Trophoblast cell (in vitro differentiated cells and primary cell): ENCODE measurements at regions not wholly inside any gene's neighbourhood (a gene's known extent, or its start where the extent isn't known, plus 50 kb on each side); places are given as distances from the start of the nearest gene placed in this dataset.

Experiments
- DNase-seq, 2 donors: peaks; one replicate each; pipeline ENCODE4 v3.0.0-alpha.2; 2016
- H2AFZ ChIP-seq: 2 replicates; pipeline ENCODE4 v1.6.1; 2013; ENCODE audit warnings: low read length, moderate library complexity, mild to moderate bottlenecking; ENCODE audit not compliant: insufficient read depth, poor library complexity
- H2AK5ac ChIP-seq: 2 replicates; pipeline ENCODE4 v1.6.1; 2013; ENCODE audit warnings: mild to moderate bottlenecking, low read length
- H2BK120ac ChIP-seq: 2 replicates; pipeline ENCODE4 v1.6.1; 2013; ENCODE audit warnings: low read length, mild to moderate bottlenecking, moderate library complexity; ENCODE audit not compliant: insufficient read depth, poor library complexity
- H2BK12ac ChIP-seq: 2 replicates; pipeline ENCODE4 v1.6.1; 2013; ENCODE audit warnings: mild to moderate bottlenecking, low read length, moderate library complexity
- H2BK5ac ChIP-seq: 2 replicates; pipeline ENCODE4 v1.6.1; 2013; ENCODE audit warnings: low read length, low read depth, moderate library complexity, mild to moderate bottlenecking; ENCODE audit not compliant: poor library complexity
- H3K14ac ChIP-seq: 2 replicates; pipeline ENCODE4 v1.6.1; 2013; ENCODE audit warnings: mild to moderate bottlenecking, low read length
- H3K18ac ChIP-seq: 2 replicates; pipeline ENCODE4 v1.6.1; 2013; ENCODE audit warnings: mild to moderate bottlenecking, low read length
- H3K23ac ChIP-seq: 2 replicates; pipeline ENCODE4 v1.6.1; 2013; ENCODE audit warnings: low read length
- H3K27ac ChIP-seq: 2 replicates; pipeline ENCODE4 v1.5.1; 2013; ENCODE audit warnings: low read depth, mild to moderate bottlenecking, inconsistent platforms, low read length, moderate library complexity
- H3K27me3 ChIP-seq: 2 replicates; pipeline ENCODE4 v1.6.1; 2013; ENCODE audit warnings: inconsistent platforms, mild to moderate bottlenecking, low read length, moderate library complexity; ENCODE audit not compliant: insufficient read depth
- H3K36me3 ChIP-seq, 2 experiments: 1 replicate in 1 of 2; 2 replicates in 1 of 2; pipeline ENCODE4 v1.6.1; 2013; ENCODE audit warnings: low read length in 2 of 2, mild to moderate bottlenecking in 2 of 2, moderate library complexity in 1 of 2; ENCODE audit not compliant: insufficient read depth in 2 of 2, control insufficient read depth in 1 of 2
- H3K4ac ChIP-seq: 2 replicates; pipeline ENCODE4 v1.6.1; 2013; ENCODE audit warnings: low read depth, mild to moderate bottlenecking, low read length, moderate library complexity
- H3K4me1 ChIP-seq, 2 experiments: 1 replicate in 1 of 2; 2 replicates in 1 of 2; pipeline ENCODE4 v1.6.1; 2013; ENCODE audit warnings: low read length in 2 of 2, mild to moderate bottlenecking in 2 of 2, moderate library complexity in 1 of 2; ENCODE audit not compliant: insufficient read depth in 2 of 2, control insufficient read depth in 1 of 2
- H3K4me2 ChIP-seq: 2 replicates; pipeline ENCODE4 v1.6.1; 2013; ENCODE audit warnings: inconsistent platforms, mild to moderate bottlenecking, low read length, moderate library complexity
- H3K4me3 ChIP-seq: 2 replicates; pipeline ENCODE4 v1.5.1; 2013; ENCODE audit warnings: mild to moderate bottlenecking, low read depth, low read length, inconsistent platforms
- H3K79me1 ChIP-seq: one replicate; pipeline ENCODE4 v1.6.1; 2013; ENCODE audit warnings: low read length
- H3K79me2 ChIP-seq: 2 replicates; pipeline ENCODE4 v1.6.1; 2013; ENCODE audit warnings: low read length, mild to moderate bottlenecking; ENCODE audit not compliant: control insufficient read depth, insufficient read depth, poor library complexity
- H3K9ac ChIP-seq: 2 replicates; pipeline ENCODE4 v1.6.1; 2013; ENCODE audit warnings: mild to moderate bottlenecking, low read length
- H3K9me3 ChIP-seq: 2 replicates; pipeline ENCODE4 v1.6.1; 2013; ENCODE audit warnings: low read depth, mild to moderate bottlenecking, control low read depth, inconsistent platforms, low read length; ENCODE audit not compliant: insufficient read depth
- H4K12ac ChIP-seq: 2 replicates; pipeline ENCODE4 v1.6.1; 2013; ENCODE audit warnings: low read depth, mild to moderate bottlenecking, low read length, moderate library complexity
- H4K8ac ChIP-seq: 2 replicates; pipeline ENCODE4 v1.6.1; 2013; ENCODE audit warnings: low read depth, mild to moderate bottlenecking, low read length, moderate library complexity
- H4K91ac ChIP-seq: one replicate; pipeline ENCODE4 v1.6.1; 2013; ENCODE audit warnings: low read depth, mild to moderate bottlenecking, low read length, moderate library complexity
- WGBS: extraction: QIAGEN DNeasy Blood & Tissue Kit; methylation state at CpG from one replicate; pipeline ENCODE4 v1.1.7; 2013; ENCODE audit warnings: missing lambda C conversion rate; ENCODE audit not compliant: insufficient read length, insufficient coverage; ENCODE audit errors: extremely low coverage; 5-methylcytosine and 5-hydroxymethylcytosine counted together

GRCh38 chr5:7208938-7209337 is 187.0 kb upstream of the ADCY2 start:
- Histone ChIP-seq H4K12ac (no peak overlapping the region), H2AFZ (no peak overlapping the region), H3K4me3 (no peak overlapping the region), H3K27me3 (no peaks in the 10 kb centered on the region), H3K9ac (no peak overlapping the region), H3K36me3 (no peaks in the 10 kb centered on the region), H4K8ac (no peak overlapping the region), H3K18ac (no peak overlapping the region), H3K79me2 (no peaks in the 10 kb centered on the region), H2BK5ac (no peak overlapping the region), H2BK12ac (no peak overlapping the region), H3K79me1 (no peaks in the 10 kb centered on the region), H4K91ac (no peak overlapping the region), H3K23ac (no peak overlapping the region), H3K4me2 (no peak overlapping the region), H3K4me1 (peaks cover 0 to 2% of the 10 kb centered on the region in 2 experiments), H2AK5ac (no peak overlapping the region), H3K27ac (no peak overlapping the region), H3K14ac (no peak overlapping the region), H3K9me3 (no peaks in the 10 kb centered on the region), H2BK120ac (no peak overlapping the region), H3K4ac (no peak overlapping the region)
- no peak for DNase-seq
- no CpG with 5 or more reads among the region's 5 CpGs for WGBS

- no peak overlapping the region for H2BK5ac ChIP-seq
- H3K36me3 ChIP-seq = no peaks in the 10 kb centered on the region
- no peak overlapping the region for H3K27ac ChIP-seq
- DNase-seq = no peak
- H4K91ac ChIP-seq = no peak overlapping the region
- no peaks in the 10 kb centered on the region for H3K9me3 ChIP-seq
- H3K4me1 ChIP-seq = peaks cover 0 to 2% of the 10 kb centered on the region in 2 experiments
- no peak overlapping the region for H2BK12ac ChIP-seq
- H3K14ac ChIP-seq = no peak overlapping the region
- no peak overlapping the region for H2BK120ac ChIP-seq
- no peak overlapping the region for H3K23ac ChIP-seq
- H3K18ac ChIP-seq = no peak overlapping the region
- no peak overlapping the region for H2AFZ ChIP-seq
- H4K12ac ChIP-seq = no peak overlapping the region
- no peak overlapping the region for H3K9ac ChIP-seq
- H2AK5ac ChIP-seq = no peak overlapping the region
- no peak overlapping the region for H4K8ac ChIP-seq
- H3K27me3 ChIP-seq = no peaks in the 10 kb centered on the region
- no peak overlapping the region for H3K4me2 ChIP-seq
- no peaks in the 10 kb centered on the region for H3K79me1 ChIP-seq
- H3K79me2 ChIP-seq = no peaks in the 10 kb centered on the region
- H3K4ac ChIP-seq = no peak overlapping the region
- H3K4me3 ChIP-seq = no peak overlapping the region
These were observed 186.3 kb upstream of the ADCY2 start for GRCh38 chr5:7209658-7210057.

GRCh38 chr5:7210549-7210948 is 185.4 kb upstream of the ADCY2 start:
- peaks cover 0 to 2% of the 10 kb centered on the region in 2 experiments for H3K4me1 ChIP-seq
- no peak overlapping the region for H3K14ac ChIP-seq
- no peaks in the 10 kb centered on the region for H3K27me3 ChIP-seq
- no peak overlapping the region for H4K8ac ChIP-seq
- H3K9me3 ChIP-seq = no peaks in the 10 kb centered on the region
- no peaks in the 10 kb centered on the region for H3K79me1 ChIP-seq
- no peaks in the 10 kb centered on the region for H3K36me3 ChIP-seq
- H4K12ac ChIP-seq = no peak overlapping the region
- H4K91ac ChIP-seq = no peak overlapping the region
- no peak overlapping the region for H3K9ac ChIP-seq
- no peaks in the 10 kb centered on the region for H3K79me2 ChIP-seq
- no peak overlapping the region for H2AFZ ChIP-seq
- no peak overlapping the region for H3K27ac ChIP-seq
- H2AK5ac ChIP-seq = no peak overlapping the region
- no peak overlapping the region for H3K4me2 ChIP-seq
- H2BK120ac ChIP-seq = no peak overlapping the region
- no CpG with 5 or more reads among the region's 2 CpGs for WGBS
- no peak overlapping the region for H3K23ac ChIP-seq
- no peak overlapping the region for H3K4me3 ChIP-seq
- H3K4ac ChIP-seq = no peak overlapping the region
- H2BK5ac ChIP-seq = no peak overlapping the region
- no peak for DNase-seq
- H2BK12ac ChIP-seq = no peak overlapping the region
- no peak overlapping the region for H3K18ac ChIP-seq

GRCh38 chr5:7213525-7213924 is 182.4 kb upstream of the ADCY2 start:
- Histone ChIP-seq H3K18ac (no peak overlapping the region), H3K14ac (no peak overlapping the region), H4K91ac (no peak overlapping the region), H3K4me3 (no peak overlapping the region), H3K23ac (no peak overlapping the region), H3K9ac (no peak overlapping the region), H3K4me1 (peaks cover 0 to 2% of the 10 kb centered on the region in 2 experiments), H2BK5ac (no peak overlapping the region), H3K4me2 (no peak overlapping the region), H3K27me3 (no peaks in the 10 kb centered on the region), H3K27ac (no peak overlapping the region), H3K79me2 (no peaks in the 10 kb centered on the region), H3K4ac (no peak overlapping the region), H3K36me3 (no peaks in the 10 kb centered on the region), H3K9me3 (no peaks in the 10 kb centered on the region), H4K8ac (no peak overlapping the region), H2BK120ac (no peak overlapping the region), H2AFZ (no peak overlapping the region), H2AK5ac (no peak overlapping the region), H3K79me1 (no peaks in the 10 kb centered on the region), H2BK12ac (no peak overlapping the region), H4K12ac (no peak overlapping the region)
- DNase-seq = no peak
- WGBS = no CpG with 5 or more reads among the region's 5 CpGs
